ENCODE measurements at regions not wholly inside any gene's neighbourhood (a gene's known extent, or its start where the extent isn't known, plus 50 kb on each side); places are given as distances from the start of the nearest gene placed in this dataset.
A peak's percentile ranks its signal among the peaks of the same experiment; 100 is the strongest.

- TF ChIP-seq, protein P1, sequence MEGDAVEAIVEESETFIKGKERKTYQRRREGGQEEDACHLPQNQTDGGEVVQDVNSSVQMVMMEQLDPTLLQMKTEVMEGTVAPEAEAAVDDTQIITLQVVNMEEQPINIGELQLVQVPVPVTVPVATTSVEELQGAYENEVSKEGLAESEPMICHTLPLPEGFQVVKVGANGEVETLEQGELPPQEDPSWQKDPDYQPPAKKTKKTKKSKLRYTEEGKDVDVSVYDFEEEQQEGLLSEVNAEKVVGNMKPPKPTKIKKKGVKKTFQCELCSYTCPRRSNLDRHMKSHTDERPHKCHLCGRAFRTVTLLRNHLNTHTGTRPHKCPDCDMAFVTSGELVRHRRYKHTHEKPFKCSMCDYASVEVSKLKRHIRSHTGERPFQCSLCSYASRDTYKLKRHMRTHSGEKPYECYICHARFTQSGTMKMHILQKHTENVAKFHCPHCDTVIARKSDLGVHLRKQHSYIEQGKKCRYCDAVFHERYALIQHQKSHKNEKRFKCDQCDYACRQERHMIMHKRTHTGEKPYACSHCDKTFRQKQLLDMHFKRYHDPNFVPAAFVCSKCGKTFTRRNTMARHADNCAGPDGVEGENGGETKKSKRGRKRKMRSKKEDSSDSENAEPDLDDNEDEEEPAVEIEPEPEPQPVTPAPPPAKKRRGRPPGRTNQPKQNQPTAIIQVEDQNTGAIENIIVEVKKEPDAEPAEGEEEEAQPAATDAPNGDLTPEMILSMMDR (IDR thresholded peaks at IDR 0.05), result no peak
- TF ChIP-seq POLR2AphosphoS5 (IDR thresholded peaks at IDR 0.05), result peak; percentile 68
Measured at GRCh38 chr7:93014410-93014809, 103.4 kb downstream of the SAMD9 start.
